ENCODE measurements at regions not wholly inside any gene's neighbourhood (a gene's known extent, or its start where the extent isn't known, plus 50 kb on each side); places are given as distances from the start of the nearest gene placed in this dataset.

DNA sequence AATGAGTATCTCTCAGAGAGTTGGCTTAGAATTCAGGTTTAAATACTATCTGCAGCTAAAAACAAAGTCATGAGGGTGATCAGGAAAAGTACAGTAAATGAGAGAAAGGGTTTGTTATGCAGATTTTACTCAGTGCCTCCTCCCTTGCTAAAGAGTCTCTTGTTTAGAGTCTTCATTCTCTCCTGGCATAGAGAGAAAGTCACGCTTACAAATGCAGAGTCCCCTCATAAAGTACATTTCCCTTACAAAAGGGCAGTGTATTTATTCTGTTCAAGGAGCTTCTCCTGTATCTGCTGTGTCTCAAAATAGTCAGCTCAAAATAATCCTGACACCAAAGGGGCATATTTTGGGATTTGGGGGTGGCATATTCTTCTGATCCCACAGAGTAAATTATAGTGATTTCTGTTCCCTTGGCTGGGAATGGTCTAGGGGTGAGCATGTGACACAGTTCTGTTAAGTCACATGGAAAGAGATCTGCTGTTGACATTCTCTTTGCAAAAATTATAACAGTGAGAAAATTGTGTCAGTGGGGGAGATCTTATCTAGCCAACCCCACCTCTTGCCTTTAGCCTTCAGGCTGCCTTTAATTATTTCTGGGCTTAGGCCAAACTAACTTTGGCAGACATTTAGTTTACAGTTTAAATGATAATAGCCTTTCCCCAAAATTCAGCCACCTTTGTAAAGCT lies 102.9 kb downstream of the MTNR1B start:
- TF ChIP-seq, protein P1, sequence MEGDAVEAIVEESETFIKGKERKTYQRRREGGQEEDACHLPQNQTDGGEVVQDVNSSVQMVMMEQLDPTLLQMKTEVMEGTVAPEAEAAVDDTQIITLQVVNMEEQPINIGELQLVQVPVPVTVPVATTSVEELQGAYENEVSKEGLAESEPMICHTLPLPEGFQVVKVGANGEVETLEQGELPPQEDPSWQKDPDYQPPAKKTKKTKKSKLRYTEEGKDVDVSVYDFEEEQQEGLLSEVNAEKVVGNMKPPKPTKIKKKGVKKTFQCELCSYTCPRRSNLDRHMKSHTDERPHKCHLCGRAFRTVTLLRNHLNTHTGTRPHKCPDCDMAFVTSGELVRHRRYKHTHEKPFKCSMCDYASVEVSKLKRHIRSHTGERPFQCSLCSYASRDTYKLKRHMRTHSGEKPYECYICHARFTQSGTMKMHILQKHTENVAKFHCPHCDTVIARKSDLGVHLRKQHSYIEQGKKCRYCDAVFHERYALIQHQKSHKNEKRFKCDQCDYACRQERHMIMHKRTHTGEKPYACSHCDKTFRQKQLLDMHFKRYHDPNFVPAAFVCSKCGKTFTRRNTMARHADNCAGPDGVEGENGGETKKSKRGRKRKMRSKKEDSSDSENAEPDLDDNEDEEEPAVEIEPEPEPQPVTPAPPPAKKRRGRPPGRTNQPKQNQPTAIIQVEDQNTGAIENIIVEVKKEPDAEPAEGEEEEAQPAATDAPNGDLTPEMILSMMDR (conservative IDR thresholded peaks at IDR 0.05; ENCODE audit: low read depth, low read length), result no peak
- TF ChIP-seq CEBPB (IDR thresholded peaks at IDR 0.05; ENCODE audit: low read depth, low read length), result no peak
- TF ChIP-seq NFE2L2 (IDR thresholded peaks at IDR 0.05; ENCODE audit: low read depth, low read length), result no peak
- no peak for TF ChIP-seq RFX5 (IDR thresholded peaks at IDR 0.05; ENCODE audit: low read depth, low read length)
- no peak for TF ChIP-seq MXI1 (IDR thresholded peaks at IDR 0.05; ENCODE audit: borderline replicate concordance, low read depth, low read length)
- TF ChIP-seq BHLHE40 (IDR thresholded peaks at IDR 0.05; ENCODE audit: low read depth, low read length), result no peak
- TF ChIP-seq RAD21 (IDR thresholded peaks at IDR 0.05; ENCODE audit: low read length), result no peak
- no peak for TF ChIP-seq POLR2A (IDR thresholded peaks at IDR 0.05; ENCODE audit: low read depth, low read length)
- TF ChIP-seq MAZ (IDR thresholded peaks at IDR 0.05; ENCODE audit: borderline replicate concordance, low read depth, low read length), result no peak
- TF ChIP-seq, protein P2, sequence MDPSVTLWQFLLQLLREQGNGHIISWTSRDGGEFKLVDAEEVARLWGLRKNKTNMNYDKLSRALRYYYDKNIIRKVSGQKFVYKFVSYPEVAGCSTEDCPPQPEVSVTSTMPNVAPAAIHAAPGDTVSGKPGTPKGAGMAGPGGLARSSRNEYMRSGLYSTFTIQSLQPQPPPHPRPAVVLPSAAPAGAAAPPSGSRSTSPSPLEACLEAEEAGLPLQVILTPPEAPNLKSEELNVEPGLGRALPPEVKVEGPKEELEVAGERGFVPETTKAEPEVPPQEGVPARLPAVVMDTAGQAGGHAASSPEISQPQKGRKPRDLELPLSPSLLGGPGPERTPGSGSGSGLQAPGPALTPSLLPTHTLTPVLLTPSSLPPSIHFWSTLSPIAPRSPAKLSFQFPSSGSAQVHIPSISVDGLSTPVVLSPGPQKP (IDR thresholded peaks at IDR 0.05; ENCODE audit: borderline replicate concordance, low read depth, low read length), result no peak
- no peak for TF ChIP-seq CHD1 (IDR thresholded peaks at IDR 0.05; ENCODE audit: low read depth, low read length)

All from IMR-90 (cell line).